Neuronal stem cell (in vitro differentiated cells): ENCODE measurements at regions not wholly inside any gene's neighbourhood (a gene's known extent, or its start where the extent isn't known, plus 50 kb on each side); places are given as distances from the start of the nearest gene placed in this dataset.
"Not testable (repeated sequence)": the region's sequence is repeated elsewhere in the genome, so short reads cannot be mapped to it uniquely, and the experiment has no call there.

ENCODE experiments used
- DNase-seq: peaks from one replicate; pipeline ENCODE4 v3.0.0-alpha.2; 2013; ENCODE audit warnings: low spot score
- H2AFZ ChIP-seq: one replicate; pipeline ENCODE4 v1.6.1; 2013; ENCODE audit warnings: mild to moderate bottlenecking, low read length, inconsistent platforms
- H2AK5ac ChIP-seq: 2 replicates; pipeline ENCODE4 v1.6.1; 2013; ENCODE audit warnings: low read depth, mild to moderate bottlenecking, inconsistent platforms, low read length, moderate library complexity, mixed read lengths
- H2BK120ac ChIP-seq: 2 replicates; pipeline ENCODE4 v1.6.1; 2013; ENCODE audit warnings: low read depth, mild to moderate bottlenecking, inconsistent platforms, low read length, moderate library complexity, mixed read lengths
- H2BK12ac ChIP-seq: one replicate; pipeline ENCODE4 v1.6.1; 2013; ENCODE audit warnings: low read length, inconsistent platforms
- H2BK15ac ChIP-seq: 2 replicates; pipeline ENCODE4 v1.6.1; 2013; ENCODE audit warnings: mild to moderate bottlenecking, low read length, inconsistent platforms, mixed read lengths
- H2BK5ac ChIP-seq: one replicate; pipeline ENCODE4 v1.6.1; 2013; ENCODE audit warnings: inconsistent platforms, mild to moderate bottlenecking, low read length, moderate library complexity
- H3K14ac ChIP-seq: one replicate; pipeline ENCODE4 v1.6.1; 2013; ENCODE audit warnings: low read length, inconsistent platforms
- H3K18ac ChIP-seq: 2 replicates; pipeline ENCODE4 v1.6.1; 2013; ENCODE audit warnings: low read length, inconsistent platforms
- H3K23ac ChIP-seq: 2 replicates; pipeline ENCODE4 v1.6.1; 2013; ENCODE audit warnings: low read depth, mild to moderate bottlenecking, mixed read lengths, low read length, inconsistent platforms; ENCODE audit not compliant: poor library complexity
- H3K27ac ChIP-seq: replicated peaks from 3 replicates; pipeline ENCODE4 v1.5.1; 2013; ENCODE audit warnings: low read length, inconsistent platforms
- H3K27me3 ChIP-seq, 3 experiments: 2 replicates each; pipeline ENCODE4 v1.6.1; 2013; ENCODE audit warnings: low read length in 3 of 3, mild to moderate bottlenecking in 2 of 3, inconsistent platforms in 1 of 3, low read depth in 1 of 3, mixed read lengths in 1 of 3, moderate library complexity in 1 of 3; ENCODE audit not compliant: control insufficient read depth in 3 of 3, insufficient read depth in 3 of 3
- H3K36me3 ChIP-seq, 2 donors: replicated peaks in 1 of 2; 2 replicates each; pipeline ENCODE4 v1.6.1; 2013; ENCODE audit warnings: low read length in 2 of 2; ENCODE audit not compliant: control insufficient read depth in 2 of 2, insufficient read depth in 2 of 2
- H3K4ac ChIP-seq: 2 replicates; pipeline ENCODE4 v1.6.1; 2013; ENCODE audit warnings: inconsistent platforms, mild to moderate bottlenecking, low read length, moderate library complexity
- H3K4me1 ChIP-seq, 2 donors: 1 replicate in 1 of 2; 2 replicates in 1 of 2; pipeline ENCODE4 v1.6.1; 2013; ENCODE audit warnings: low read length in 2 of 2, low read depth in 1 of 2; ENCODE audit not compliant: control insufficient read depth in 2 of 2, insufficient read depth in 1 of 2
- H3K4me2 ChIP-seq: one replicate; pipeline ENCODE4 v1.6.1; 2013; ENCODE audit warnings: mild to moderate bottlenecking, low read length, inconsistent platforms; ENCODE audit not compliant: insufficient read depth, poor library complexity, severe bottlenecking
- H3K4me3 ChIP-seq, 2 donors: 2 replicates each; pipeline ENCODE4 v1.5.1; 2013; ENCODE audit warnings: low read length in 2 of 2, mild to moderate bottlenecking in 2 of 2, inconsistent platforms in 1 of 2, moderate library complexity in 1 of 2
- H3K79me1 ChIP-seq: one replicate; pipeline ENCODE4 v1.6.1; 2013; ENCODE audit warnings: low read depth, mild to moderate bottlenecking, inconsistent platforms, low read length, moderate library complexity
- H3K9ac ChIP-seq: one replicate; pipeline ENCODE4 v1.6.1; 2013; ENCODE audit warnings: mild to moderate bottlenecking, low read depth, low read length, inconsistent platforms; ENCODE audit not compliant: poor library complexity
- H3K9me3 ChIP-seq, 2 donors: replicated peaks in 1 of 2; 2 replicates each; pipeline versions ENCODE3 to v1.6.1; 2013; ENCODE audit warnings: low read length in 2 of 2, mild to moderate bottlenecking in 2 of 2, inconsistent platforms in 1 of 2, low read depth in 1 of 2, mixed read lengths in 1 of 2, moderate library complexity in 1 of 2; ENCODE audit not compliant: control insufficient read depth in 2 of 2, insufficient read depth in 1 of 2
- H4K8ac ChIP-seq: one replicate; pipeline ENCODE4 v1.6.1; 2013; ENCODE audit warnings: low read depth, mild to moderate bottlenecking, inconsistent platforms, low read length, moderate library complexity
- H4K91ac ChIP-seq: one replicate; pipeline ENCODE4 v1.6.1; 2013; ENCODE audit warnings: low read length, low read depth, mild to moderate bottlenecking, inconsistent platforms; ENCODE audit not compliant: poor library complexity
- WGBS, 2 donors: extraction: QIAGEN DNeasy Blood & Tissue Kit; methylation state at CpG; one replicate each; pipeline ENCODE4 v1.1.7; 2013; ENCODE audit warnings: missing lambda C conversion rate in 2 of 2, mixed read lengths in 1 of 2; ENCODE audit not compliant: insufficient read length in 2 of 2, insufficient replicate concordance in 1 of 2; ENCODE audit errors: extremely low coverage in 2 of 2; 5-methylcytosine and 5-hydroxymethylcytosine counted together

DNA sequence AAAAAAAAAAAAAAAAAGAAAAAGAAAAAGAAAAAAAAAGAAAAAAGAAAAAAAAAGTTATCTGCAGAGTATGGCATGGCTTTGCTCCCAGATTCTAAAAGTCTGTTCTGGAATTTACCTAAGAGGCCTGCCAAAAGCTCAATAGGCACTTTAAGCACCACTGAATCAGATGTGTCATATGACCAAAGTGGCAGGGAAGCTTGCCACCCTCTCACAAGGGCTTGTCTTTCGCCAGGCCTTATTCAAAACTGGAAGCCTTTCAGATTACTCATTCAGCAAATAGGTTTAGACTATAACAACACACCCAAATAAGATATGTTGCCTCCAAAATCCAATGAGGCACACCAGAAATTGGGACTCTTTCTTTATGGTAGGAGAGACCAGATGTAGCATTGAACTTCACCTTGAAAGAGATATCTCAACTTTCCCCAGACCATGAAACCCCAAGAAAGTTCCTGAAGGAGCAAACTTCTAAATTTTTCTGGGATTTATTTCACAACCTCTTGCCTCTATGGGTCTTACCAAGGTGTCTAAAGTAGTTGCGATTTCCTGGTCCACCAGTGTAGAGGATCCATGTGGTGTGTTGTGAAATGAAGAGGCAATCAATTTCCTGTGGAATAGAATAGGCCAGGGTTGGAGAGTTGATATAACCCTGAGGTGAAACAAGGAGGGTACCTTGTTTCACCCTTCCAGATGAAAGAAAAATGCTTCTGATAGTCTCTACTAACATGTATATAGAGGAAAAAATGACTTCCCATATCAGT, 218.8 kb downstream of the DAD1 start:
- Histone ChIP-seq H2BK15ac (no peak overlapping the region), H3K79me1 (no peaks in the 10 kb centered on the region), H2BK120ac (no peak overlapping the region), H3K14ac (no peak overlapping the region), H3K4ac (no peak overlapping the region), H3K4me3 (no peak overlapping the region), H3K18ac (no peak overlapping the region), H2BK12ac (no peak overlapping the region), H3K4me2 (no peak overlapping the region), H2AK5ac (no peak overlapping the region), H3K9me3 (no peaks in the 10 kb centered on the region), H3K23ac (no peak overlapping the region), H3K9ac (no peak overlapping the region), H3K27me3 (no peaks in the 10 kb centered on the region), H3K27ac (no peak overlapping the region), H3K4me1 (no peaks in the 10 kb centered on the region), H2BK5ac (no peak overlapping the region), H3K36me3 (no peaks in the 10 kb centered on the region), H2AFZ (no peak overlapping the region), H4K8ac (no peak overlapping the region), H4K91ac (no peak overlapping the region)
- WGBS, 2 donors = no CpG with 5 or more reads among the region's 2 CpGs
- no peak for DNase-seq

DNA sequence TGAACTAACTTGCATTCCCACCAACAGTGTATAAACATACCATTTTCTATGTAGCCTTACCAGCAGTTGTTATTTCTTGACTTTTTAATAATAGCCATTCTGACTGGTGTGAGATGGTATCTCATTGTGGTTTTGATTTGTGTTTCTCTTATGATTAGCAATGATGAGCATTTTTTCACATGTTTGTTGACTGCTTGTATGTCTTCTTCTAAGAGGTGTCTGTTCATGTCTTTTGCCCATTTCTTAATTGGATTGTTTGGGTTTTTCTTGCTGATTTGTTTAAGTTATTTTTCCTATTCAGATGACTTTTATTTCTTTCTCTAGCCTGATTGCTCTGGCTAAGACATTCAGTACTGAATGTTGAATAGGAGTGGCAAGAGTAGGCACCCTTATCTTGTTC, 230.3 kb downstream of the DAD1 start:
- H2BK5ac ChIP-seq = no peak overlapping the region
- no peak overlapping the region for H4K8ac ChIP-seq
- no peaks in the 10 kb centered on the region for H3K79me1 ChIP-seq
- no peak overlapping the region for H2BK15ac ChIP-seq
- H3K18ac ChIP-seq = no peak overlapping the region
- no peak overlapping the region for H3K4ac ChIP-seq
- H3K4me3 ChIP-seq = no peak overlapping the region
- no peak overlapping the region for H2AFZ ChIP-seq
- no peak overlapping the region for H2BK12ac ChIP-seq
- no peaks in the 10 kb centered on the region for H3K36me3 ChIP-seq
- no peak for DNase-seq
- no peak overlapping the region for H3K4me2 ChIP-seq
- no peak overlapping the region for H3K27ac ChIP-seq
- H3K14ac ChIP-seq = no peak overlapping the region
- no peak overlapping the region for H4K91ac ChIP-seq
- H3K9ac ChIP-seq = no peak overlapping the region
- H2AK5ac ChIP-seq = no peak overlapping the region
- H2BK120ac ChIP-seq = no peak overlapping the region
- H3K23ac ChIP-seq = no peak overlapping the region
- no peaks in the 10 kb centered on the region for H3K27me3 ChIP-seq
- no peaks in the 10 kb centered on the region for H3K4me1 ChIP-seq
- H3K9me3 ChIP-seq = no peaks in the 10 kb centered on the region

DNA sequence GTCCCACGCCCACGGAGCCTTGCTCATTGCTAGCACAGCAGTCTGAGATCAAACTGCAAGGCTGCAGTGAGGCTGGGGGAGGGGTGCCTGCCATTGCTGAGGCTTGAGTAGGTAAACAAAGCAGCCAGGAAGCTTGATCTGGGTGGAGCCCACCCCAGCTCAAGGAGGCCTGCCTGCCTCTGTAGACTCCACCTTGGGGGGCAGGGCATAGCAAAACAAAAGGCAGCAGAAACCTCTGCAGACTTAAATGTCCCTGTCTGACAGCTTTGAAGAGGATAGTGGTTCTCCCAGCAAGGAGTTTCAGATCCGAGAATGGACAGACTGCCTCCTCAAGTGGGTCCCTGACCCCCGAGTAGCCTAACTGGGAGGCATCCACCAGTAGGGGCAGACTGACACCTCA, 239.7 kb downstream of the DAD1 start:
- not testable (repeated sequence) for H3K9ac ChIP-seq, H3K18ac ChIP-seq, H3K36me3 ChIP-seq, H3K4me2 ChIP-seq, H2BK12ac ChIP-seq, H3K27ac ChIP-seq, DNase-seq, H3K4ac ChIP-seq, H3K79me1 ChIP-seq, H4K8ac ChIP-seq, H3K9me3 ChIP-seq, H3K27me3 ChIP-seq, H3K4me1 ChIP-seq, H2BK15ac ChIP-seq, H2BK120ac ChIP-seq, H3K14ac ChIP-seq, H4K91ac ChIP-seq, H3K4me3 ChIP-seq, H2AK5ac ChIP-seq, H3K23ac ChIP-seq, H2AFZ ChIP-seq, H2BK5ac ChIP-seq
- WGBS, 2 donors = no CpG with 5 or more reads among the region's 4 CpGs

DNA sequence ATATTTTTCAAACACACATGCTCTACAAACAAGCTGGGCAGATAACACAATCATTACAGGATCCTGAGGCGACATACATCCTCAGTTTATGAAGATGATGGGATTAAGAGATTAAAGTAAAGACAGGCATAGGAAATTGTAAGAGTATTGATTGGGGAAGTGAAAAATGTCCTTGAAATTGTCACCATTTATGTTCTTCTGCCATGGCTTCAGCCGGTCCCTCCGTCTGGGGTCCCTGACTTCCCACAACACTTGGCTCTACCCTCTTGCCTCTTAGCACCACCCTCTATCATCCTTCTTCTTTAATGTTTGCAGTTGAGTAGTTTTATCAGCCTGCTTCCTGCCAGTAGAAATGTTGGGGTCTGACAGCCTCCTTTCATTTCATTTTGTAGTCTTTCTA, 244.4 kb downstream of the DAD1 start:
- H3K4me1 ChIP-seq = no peaks in the 10 kb centered on the region
- no peak overlapping the region for H3K4me2 ChIP-seq
- H2BK5ac ChIP-seq = no peak overlapping the region
- H3K4me3 ChIP-seq = no peak overlapping the region
- H3K9ac ChIP-seq = no peak overlapping the region
- H3K9me3 ChIP-seq = peaks cover 4 to 6% of the 10 kb centered on the region in 2 donors
- no peak for DNase-seq
- no peak overlapping the region for H2BK120ac ChIP-seq
- no peak overlapping the region for H2BK15ac ChIP-seq
- no peak overlapping the region for H3K4ac ChIP-seq
- H3K36me3 ChIP-seq = no peaks in the 10 kb centered on the region
- no peak overlapping the region for H4K8ac ChIP-seq
- no CpG with 5 or more reads among the region's 3 CpGs for WGBS, 2 donors
- H2AFZ ChIP-seq = no peak overlapping the region
- H3K79me1 ChIP-seq = no peaks in the 10 kb centered on the region
- H2AK5ac ChIP-seq = no peak overlapping the region
- H3K23ac ChIP-seq = no peak overlapping the region
- H4K91ac ChIP-seq = no peak overlapping the region
- H3K14ac ChIP-seq = no peak overlapping the region
- no peak overlapping the region for H3K18ac ChIP-seq
- no peak overlapping the region for H3K27ac ChIP-seq
- no peak overlapping the region for H2BK12ac ChIP-seq
- no peaks in the 10 kb centered on the region for H3K27me3 ChIP-seq
